Peyer's patch (tissue), 4 donors: ENCODE measurements at regions not wholly inside any gene's neighbourhood (a gene's known extent, or its start where the extent isn't known, plus 50 kb on each side); places are given as distances from the start of the nearest gene placed in this dataset.

Experiments
- CTCF ChIP-seq, 6 experiments: fragments of 450-650 bp in 4 of 6; fragments of 200-600 bp in 2 of 6; sonication (generic) in 1 of 6; IDR thresholded peaks; one replicate each; pipeline ENCODE4 v1.5.1; 2017 to 2019; ENCODE audit warnings: antibody characterized with exemption in 6 of 6, mild to moderate bottlenecking in 3 of 6, moderate library complexity in 1 of 6
- POLR2A ChIP-seq, 2 donors: fragments of 450-650 bp; IDR thresholded peaks; one replicate each; pipeline ENCODE4 v1.5.1; 2017; ENCODE audit warnings: antibody characterized with exemption in 2 of 2, mild to moderate bottlenecking in 2 of 2, moderate library complexity in 2 of 2

DNA sequence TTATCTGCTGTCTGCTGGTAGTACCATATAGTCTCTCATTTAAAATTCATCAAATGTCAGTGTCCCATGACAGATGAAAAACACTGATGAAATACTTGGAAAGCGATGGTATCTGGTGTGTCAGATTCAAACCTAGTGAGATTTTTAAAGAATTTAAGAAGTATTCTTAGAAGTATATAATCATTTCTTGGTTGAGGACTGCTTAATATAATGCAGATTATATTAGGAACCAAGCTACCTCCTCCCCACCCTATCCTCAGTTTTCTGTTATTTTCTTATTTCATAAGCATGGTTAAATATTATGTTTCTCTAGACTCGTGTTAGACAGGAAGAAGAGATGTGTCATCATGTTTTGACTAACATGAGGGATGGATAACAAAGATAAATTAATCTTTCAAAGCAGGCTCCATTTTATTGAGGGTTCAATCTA is 118.5 kb downstream of the GLUD2 start:
- TF ChIP-seq POLR2A (IDR thresholded peaks at IDR 0.05) (no peak), CTCF (IDR thresholded peaks at IDR 0.05) (no peak)
